ENCODE measurements at regions not wholly inside any gene's neighbourhood (a gene's known extent, or its start where the extent isn't known, plus 50 kb on each side); places are given as distances from the start of the nearest gene placed in this dataset.

DNA sequence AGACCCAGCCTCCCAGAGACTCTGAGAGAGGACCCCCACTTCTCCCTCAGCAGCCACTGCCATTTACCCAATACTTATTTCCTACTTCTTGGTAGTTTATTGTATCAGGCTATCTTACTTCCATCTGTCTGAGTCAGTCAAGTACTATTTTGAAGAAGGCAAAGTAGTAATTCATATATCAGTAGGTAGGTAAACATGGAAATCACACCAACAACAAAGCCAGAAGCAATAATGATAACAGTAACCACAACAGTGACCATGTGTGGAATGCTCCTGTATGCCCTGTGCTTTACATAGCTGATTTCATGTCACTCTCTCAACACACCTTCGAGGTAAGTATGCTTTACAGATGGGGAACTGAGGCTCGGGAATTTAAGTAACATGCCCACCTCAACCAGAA is 173.0 kb downstream of the BCL11A start:
- TF ChIP-seq GATA2 (IDR thresholded peaks at IDR 0.05; ENCODE audit: low read depth, low read length) (no peak), GATA3 (IDR thresholded peaks at IDR 0.05; ENCODE audit: low read depth, low read length) (no peak)
